Neuronal stem cell (in vitro differentiated cells): ENCODE measurements at regions not wholly inside any gene's neighbourhood (a gene's known extent, or its start where the extent isn't known, plus 50 kb on each side); places are given as distances from the start of the nearest gene placed in this dataset.

ENCODE experiments used
- DNase-seq: peaks from one replicate; pipeline ENCODE4 v3.0.0-alpha.2; 2013; ENCODE audit warnings: low spot score
- H2AFZ ChIP-seq: one replicate; pipeline ENCODE4 v1.6.1; 2013; ENCODE audit warnings: mild to moderate bottlenecking, low read length, inconsistent platforms
- H2AK5ac ChIP-seq: 2 replicates; pipeline ENCODE4 v1.6.1; 2013; ENCODE audit warnings: low read depth, mild to moderate bottlenecking, inconsistent platforms, low read length, moderate library complexity, mixed read lengths
- H2BK120ac ChIP-seq: 2 replicates; pipeline ENCODE4 v1.6.1; 2013; ENCODE audit warnings: low read depth, mild to moderate bottlenecking, inconsistent platforms, low read length, moderate library complexity, mixed read lengths
- H2BK12ac ChIP-seq: one replicate; pipeline ENCODE4 v1.6.1; 2013; ENCODE audit warnings: low read length, inconsistent platforms
- H2BK15ac ChIP-seq: 2 replicates; pipeline ENCODE4 v1.6.1; 2013; ENCODE audit warnings: mild to moderate bottlenecking, low read length, inconsistent platforms, mixed read lengths
- H2BK5ac ChIP-seq: one replicate; pipeline ENCODE4 v1.6.1; 2013; ENCODE audit warnings: inconsistent platforms, mild to moderate bottlenecking, low read length, moderate library complexity
- H3K14ac ChIP-seq: one replicate; pipeline ENCODE4 v1.6.1; 2013; ENCODE audit warnings: low read length, inconsistent platforms
- H3K18ac ChIP-seq: 2 replicates; pipeline ENCODE4 v1.6.1; 2013; ENCODE audit warnings: low read length, inconsistent platforms
- H3K23ac ChIP-seq: 2 replicates; pipeline ENCODE4 v1.6.1; 2013; ENCODE audit warnings: low read depth, mild to moderate bottlenecking, mixed read lengths, low read length, inconsistent platforms; ENCODE audit not compliant: poor library complexity
- H3K27ac ChIP-seq: replicated peaks from 3 replicates; pipeline ENCODE4 v1.5.1; 2013; ENCODE audit warnings: low read length, inconsistent platforms
- H3K27me3 ChIP-seq, 3 experiments: 2 replicates each; pipeline ENCODE4 v1.6.1; 2013; ENCODE audit warnings: low read length in 3 of 3, mild to moderate bottlenecking in 2 of 3, inconsistent platforms in 1 of 3, low read depth in 1 of 3, mixed read lengths in 1 of 3, moderate library complexity in 1 of 3; ENCODE audit not compliant: control insufficient read depth in 3 of 3, insufficient read depth in 3 of 3
- H3K36me3 ChIP-seq, 2 donors: replicated peaks in 1 of 2; 2 replicates each; pipeline ENCODE4 v1.6.1; 2013; ENCODE audit warnings: low read length in 2 of 2; ENCODE audit not compliant: control insufficient read depth in 2 of 2, insufficient read depth in 2 of 2
- H3K4ac ChIP-seq: 2 replicates; pipeline ENCODE4 v1.6.1; 2013; ENCODE audit warnings: inconsistent platforms, mild to moderate bottlenecking, low read length, moderate library complexity
- H3K4me1 ChIP-seq, 2 donors: 1 replicate in 1 of 2; 2 replicates in 1 of 2; pipeline ENCODE4 v1.6.1; 2013; ENCODE audit warnings: low read length in 2 of 2, low read depth in 1 of 2; ENCODE audit not compliant: control insufficient read depth in 2 of 2, insufficient read depth in 1 of 2
- H3K4me2 ChIP-seq: one replicate; pipeline ENCODE4 v1.6.1; 2013; ENCODE audit warnings: mild to moderate bottlenecking, low read length, inconsistent platforms; ENCODE audit not compliant: insufficient read depth, poor library complexity, severe bottlenecking
- H3K4me3 ChIP-seq, 2 donors: 2 replicates each; pipeline ENCODE4 v1.5.1; 2013; ENCODE audit warnings: low read length in 2 of 2, mild to moderate bottlenecking in 2 of 2, inconsistent platforms in 1 of 2, moderate library complexity in 1 of 2
- H3K79me1 ChIP-seq: one replicate; pipeline ENCODE4 v1.6.1; 2013; ENCODE audit warnings: low read depth, mild to moderate bottlenecking, inconsistent platforms, low read length, moderate library complexity
- H3K9ac ChIP-seq: one replicate; pipeline ENCODE4 v1.6.1; 2013; ENCODE audit warnings: mild to moderate bottlenecking, low read depth, low read length, inconsistent platforms; ENCODE audit not compliant: poor library complexity
- H3K9me3 ChIP-seq, 2 donors: replicated peaks in 1 of 2; 2 replicates each; pipeline versions ENCODE3 to v1.6.1; 2013; ENCODE audit warnings: low read length in 2 of 2, mild to moderate bottlenecking in 2 of 2, inconsistent platforms in 1 of 2, low read depth in 1 of 2, mixed read lengths in 1 of 2, moderate library complexity in 1 of 2; ENCODE audit not compliant: control insufficient read depth in 2 of 2, insufficient read depth in 1 of 2
- H4K8ac ChIP-seq: one replicate; pipeline ENCODE4 v1.6.1; 2013; ENCODE audit warnings: low read depth, mild to moderate bottlenecking, inconsistent platforms, low read length, moderate library complexity
- H4K91ac ChIP-seq: one replicate; pipeline ENCODE4 v1.6.1; 2013; ENCODE audit warnings: low read length, low read depth, mild to moderate bottlenecking, inconsistent platforms; ENCODE audit not compliant: poor library complexity
- WGBS, 2 donors: extraction: QIAGEN DNeasy Blood & Tissue Kit; methylation state at CpG; one replicate each; pipeline ENCODE4 v1.1.7; 2013; ENCODE audit warnings: missing lambda C conversion rate in 2 of 2, mixed read lengths in 1 of 2; ENCODE audit not compliant: insufficient read length in 2 of 2, insufficient replicate concordance in 1 of 2; ENCODE audit errors: extremely low coverage in 2 of 2; 5-methylcytosine and 5-hydroxymethylcytosine counted together

GRCh38 chr11:92688416-92688815 is 281.0 kb upstream of the MTNR1B start:
- DNase-seq, result no peak
- Histone ChIP-seq H4K91ac (no peak overlapping the region), H3K4me3 (no peak overlapping the region), H2AFZ (no peak overlapping the region), H3K36me3 (no peaks in the 10 kb centered on the region), H2BK12ac (no peak overlapping the region), H3K23ac (no peak overlapping the region), H2AK5ac (no peak overlapping the region), H3K27me3 (no peaks in the 10 kb centered on the region), H2BK15ac (no peak overlapping the region), H3K9ac (no peak overlapping the region), H2BK120ac (no peak overlapping the region), H3K14ac (no peak overlapping the region), H4K8ac (no peak overlapping the region), H3K9me3 (no peaks in the 10 kb centered on the region), H3K4me2 (no peak overlapping the region), H2BK5ac (no peak overlapping the region), H3K18ac (no peak overlapping the region), H3K4ac (no peak overlapping the region), H3K27ac (no peak overlapping the region), H3K4me1 (peaks cover 2 to 6% of the 10 kb centered on the region in 2 donors), H3K79me1 (no peaks in the 10 kb centered on the region)
- no CpG with 5 or more reads among the region's 1 CpG for WGBS, 2 donors

GRCh38 chr11:92692826-92693546 is 276.5 kb upstream of the MTNR1B start:
- Histone ChIP-seq H2BK5ac (no peak overlapping the region), H3K4ac (no peak overlapping the region), H3K27me3 (no peaks in the 10 kb centered on the region), H2BK12ac (no peak overlapping the region), H3K9ac (no peak overlapping the region), H3K4me1 (peaks cover 10 to 33% of the 10 kb centered on the region in 2 donors), H4K8ac (no peak overlapping the region), H2BK15ac (no peak overlapping the region), H3K23ac (no peak overlapping the region), H3K27ac (no peak overlapping the region), H3K4me2 (no peak overlapping the region), H3K4me3 (no peak overlapping the region), H2AK5ac (no peak overlapping the region), H3K14ac (no peak overlapping the region), H2BK120ac (no peak overlapping the region), H3K18ac (no peak overlapping the region), H3K79me1 (no peaks in the 10 kb centered on the region), H2AFZ (no peak overlapping the region), H3K9me3 (no peaks in the 10 kb centered on the region), H4K91ac (no peak overlapping the region), H3K36me3 (peaks cover 0 to 9% of the 10 kb centered on the region in 2 donors)
- DNase-seq, result no peak
- no CpG with 5 or more reads among the region's 2 CpGs for WGBS, 2 donors

DNA sequence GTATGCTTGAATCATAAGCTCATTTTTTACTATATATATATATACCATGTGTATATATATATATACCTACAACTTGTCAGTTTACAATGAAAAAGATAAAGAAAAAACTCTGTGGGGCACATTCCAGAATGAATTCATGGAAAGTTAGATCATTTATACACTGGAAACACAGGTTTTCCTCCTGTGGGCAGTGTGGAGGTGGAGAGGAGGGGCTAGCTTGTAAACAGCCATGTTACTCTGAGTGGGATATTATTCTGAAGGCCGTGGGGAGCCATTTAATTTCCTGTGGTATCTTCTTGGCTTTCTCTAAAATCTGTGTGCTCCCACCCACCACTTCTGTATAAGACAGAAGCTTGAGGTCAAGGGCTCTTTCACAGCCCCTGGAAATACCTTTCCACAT is 273.4 kb upstream of the MTNR1B start:
- Histone ChIP-seq H2BK5ac (no peak overlapping the region), H3K18ac (no peak overlapping the region), H3K27me3 (no peaks in the 10 kb centered on the region), H3K79me1 (no peaks in the 10 kb centered on the region), H3K27ac (no peak overlapping the region), H2BK12ac (no peak overlapping the region), H4K91ac (no peak overlapping the region), H2BK120ac (no peak overlapping the region), H3K14ac (no peak overlapping the region), H2BK15ac (no peak overlapping the region), H2AK5ac (no peak overlapping the region), H3K9me3 (no peaks in the 10 kb centered on the region), H3K4ac (no peak overlapping the region), H2AFZ (no peak overlapping the region), H3K23ac (no peak overlapping the region), H3K4me3 (no peak overlapping the region), H4K8ac (no peak overlapping the region), H3K36me3 (peaks cover 0 to 39% of the 10 kb centered on the region in 2 donors), H3K4me1 (peaks cover 10 to 33% of the 10 kb centered on the region in 2 donors), H3K9ac (no peak overlapping the region), H3K4me2 (no peak overlapping the region)
- WGBS, 2 donors, result no CpG with 5 or more reads among the region's 1 CpG
- DNase-seq, result no peak

DNA sequence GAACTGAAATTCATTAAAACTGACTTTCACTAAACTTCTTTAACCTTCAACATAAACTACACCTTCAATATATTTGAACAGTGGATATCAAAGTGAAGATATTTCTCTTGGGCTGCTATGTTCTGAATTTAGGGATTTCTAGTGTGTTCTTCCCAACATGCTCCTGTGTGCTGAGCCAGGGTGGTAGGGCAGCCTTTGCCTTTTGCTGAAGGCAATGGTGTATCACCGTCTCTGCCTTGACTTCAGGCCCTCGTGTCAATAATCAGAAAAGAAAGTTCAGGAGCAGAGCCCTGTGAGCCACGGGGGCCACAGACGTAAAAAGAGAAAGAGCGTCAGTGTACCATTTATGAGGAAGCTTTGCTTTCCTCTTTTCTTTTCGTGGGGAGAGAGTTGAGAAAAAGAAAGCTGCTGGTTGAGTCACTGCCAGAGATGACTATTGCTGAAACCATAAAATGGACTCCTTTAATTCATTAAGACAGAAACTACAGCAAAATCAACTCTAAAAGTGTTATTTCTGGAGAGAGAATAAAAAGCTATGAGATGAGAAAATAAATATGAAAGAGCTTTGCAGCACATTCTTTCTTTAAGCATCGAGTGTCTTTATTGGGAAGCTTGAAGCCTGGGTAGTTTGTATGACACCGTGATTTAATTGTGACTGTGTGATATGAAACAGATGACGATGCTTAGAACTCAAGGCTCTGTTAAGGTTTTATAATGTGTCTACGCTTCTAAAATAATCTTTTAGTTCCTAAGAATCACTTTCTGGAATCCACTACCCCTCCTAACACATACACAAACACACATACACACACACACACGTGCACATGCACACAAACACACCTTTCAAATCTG is 271.8 kb upstream of the MTNR1B start:
- peaks cover 0 to 39% of the 10 kb centered on the region in 2 donors for H3K36me3 ChIP-seq
- no peak overlapping the region for H4K91ac ChIP-seq
- no peak overlapping the region for H3K4me3 ChIP-seq
- H2AK5ac ChIP-seq, result no peak overlapping the region
- H3K23ac ChIP-seq, result no peak overlapping the region
- no peak overlapping the region for H3K4ac ChIP-seq
- H2BK120ac ChIP-seq, result no peak overlapping the region
- H3K4me2 ChIP-seq, result no peak overlapping the region
- H2BK12ac ChIP-seq, result no peak overlapping the region
- no peak overlapping the region for H2BK5ac ChIP-seq
- H4K8ac ChIP-seq, result no peak overlapping the region
- H3K4me1 ChIP-seq, result peaks cover 15 to 37% of the 10 kb centered on the region in 2 donors
- DNase-seq, result no peak
- no CpG with 5 or more reads among the region's 11 CpGs for WGBS, 2 donors
- H2AFZ ChIP-seq, result no peak overlapping the region
- no peak overlapping the region for H2BK15ac ChIP-seq
- no peaks in the 10 kb centered on the region for H3K79me1 ChIP-seq
- H3K14ac ChIP-seq, result no peak overlapping the region
- no peaks in the 10 kb centered on the region for H3K27me3 ChIP-seq
- H3K18ac ChIP-seq, result no peak overlapping the region
- no peak overlapping the region for H3K27ac ChIP-seq
- H3K9ac ChIP-seq, result no peak overlapping the region
- no peaks in the 10 kb centered on the region for H3K9me3 ChIP-seq
